Mammary epithelial cell (primary cell): ENCODE measurements at regions not wholly inside any gene's neighbourhood (a gene's known extent, or its start where the extent isn't known, plus 50 kb on each side); places are given as distances from the start of the nearest gene placed in this dataset.

Experiments
- CTCF ChIP-seq, 2 donors: IDR thresholded peaks in 1 of 2; conservative IDR thresholded peaks in 1 of 2; 2 replicates each; pipeline ENCODE4 v1.5.1; 2011 to 2012; ENCODE audit warnings: inconsistent platforms in 2 of 2, low read length in 2 of 2, mild to moderate bottlenecking in 2 of 2, control low read depth in 1 of 2, low read depth in 1 of 2; ENCODE audit not compliant: insufficient read depth in 1 of 2; ENCODE audit errors: extremely low read depth in 1 of 2
- EZH2 ChIP-seq: IDR thresholded peaks from 2 replicates; pipeline ENCODE4 v1.6.1; 2012; ENCODE audit warnings: low read length, inconsistent platforms, borderline replicate concordance

GRCh38 chr13:69619651-69620050 is 488.0 kb upstream of the ATXN8OS start:
- TF ChIP-seq CTCF (conservative IDR thresholded peaks at IDR 0.05 in 1 of 2, IDR thresholded peaks at IDR 0.05 in 1 of 2; ENCODE audit: extremely low read depth in 1 of 2, insufficient read depth in 1 of 2, low read depth in 1 of 2, low read length in 2 of 2) (no peak), EZH2 (no peak)
